8988T (cell line): ENCODE measurements at regions not wholly inside any gene's neighbourhood (a gene's known extent, or its start where the extent isn't known, plus 50 kb on each side); places are given as distances from the start of the nearest gene placed in this dataset.
"Not testable (repeated sequence)": the region's sequence is repeated elsewhere in the genome, so short reads cannot be mapped to it uniquely, and the experiment has no call there.

ENCODE experiments used
- DNase-seq: peaks from one replicate; pipeline ENCODE4 v3.0.0; 2011

DNA sequence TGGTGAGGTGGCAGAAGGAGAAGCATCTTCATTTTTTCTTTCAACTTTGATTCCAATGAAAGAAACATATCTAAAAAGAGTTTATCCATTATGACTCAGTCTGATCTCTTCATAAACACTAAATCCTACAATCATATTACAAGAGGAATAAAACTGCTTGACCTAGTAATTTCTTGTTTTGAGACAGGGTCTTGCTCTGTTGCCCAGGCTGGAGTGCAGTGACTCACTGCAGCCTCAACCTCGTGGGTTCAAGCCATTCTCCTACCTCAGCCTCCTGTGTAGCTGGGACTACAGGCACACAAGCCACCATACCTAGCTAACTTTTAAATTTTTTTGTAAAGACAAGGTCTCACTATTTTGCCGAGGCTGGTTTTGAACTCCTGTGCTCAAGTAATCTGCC is 147.2 kb downstream of the NDUFA12 start:
- no peak for DNase-seq

DNA sequence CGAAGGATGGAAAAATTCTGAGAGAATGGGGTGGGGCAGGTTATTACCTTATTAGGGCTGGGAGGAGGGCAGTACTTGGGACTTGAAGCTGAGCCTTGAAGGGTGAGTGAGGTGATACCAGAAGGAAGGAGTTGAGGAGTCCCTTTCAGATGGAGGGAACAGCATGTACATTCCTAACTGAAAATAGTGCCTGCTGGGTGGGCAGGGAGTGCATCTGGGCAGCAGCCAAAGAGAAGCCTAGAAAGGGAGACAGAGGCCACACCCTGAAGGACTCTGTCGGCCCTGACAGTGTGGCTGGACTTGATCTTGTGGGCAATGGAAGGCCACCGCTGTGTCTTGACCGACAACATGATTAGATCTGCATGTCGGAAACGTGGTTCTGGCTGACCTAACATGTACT is 147.6 kb downstream of the NDUFA12 start:
- DNase-seq, result no peak

DNA sequence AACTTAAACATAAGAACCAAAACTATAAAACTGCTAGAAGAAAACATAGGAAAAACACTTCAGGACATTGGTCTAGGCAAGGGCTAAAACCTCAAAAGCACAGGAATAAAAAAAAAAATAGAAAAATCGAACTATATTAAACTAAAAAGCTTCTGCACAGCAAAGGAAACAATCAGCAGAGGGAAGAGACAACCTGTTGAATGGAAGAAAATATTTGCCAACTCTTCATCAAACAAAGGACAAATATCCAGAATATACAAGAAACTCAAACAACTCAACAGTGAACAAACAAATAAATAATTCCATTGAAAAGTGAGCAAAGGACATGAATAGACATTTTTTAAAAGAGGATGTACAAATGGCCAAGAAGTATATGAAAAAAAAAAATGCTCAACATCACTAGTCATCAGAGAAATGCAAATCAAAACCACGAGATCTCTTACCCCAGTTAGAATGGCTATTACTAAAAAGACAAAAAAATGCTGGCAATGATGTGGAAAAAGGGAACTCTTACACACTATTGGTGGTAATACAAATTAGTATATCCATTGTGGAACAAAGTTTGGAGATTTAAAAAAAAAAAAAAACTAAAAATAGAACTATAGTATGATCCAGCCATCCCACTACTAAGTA is 152.0 kb downstream of the NDUFA12 start:
- no peak for DNase-seq

DNA sequence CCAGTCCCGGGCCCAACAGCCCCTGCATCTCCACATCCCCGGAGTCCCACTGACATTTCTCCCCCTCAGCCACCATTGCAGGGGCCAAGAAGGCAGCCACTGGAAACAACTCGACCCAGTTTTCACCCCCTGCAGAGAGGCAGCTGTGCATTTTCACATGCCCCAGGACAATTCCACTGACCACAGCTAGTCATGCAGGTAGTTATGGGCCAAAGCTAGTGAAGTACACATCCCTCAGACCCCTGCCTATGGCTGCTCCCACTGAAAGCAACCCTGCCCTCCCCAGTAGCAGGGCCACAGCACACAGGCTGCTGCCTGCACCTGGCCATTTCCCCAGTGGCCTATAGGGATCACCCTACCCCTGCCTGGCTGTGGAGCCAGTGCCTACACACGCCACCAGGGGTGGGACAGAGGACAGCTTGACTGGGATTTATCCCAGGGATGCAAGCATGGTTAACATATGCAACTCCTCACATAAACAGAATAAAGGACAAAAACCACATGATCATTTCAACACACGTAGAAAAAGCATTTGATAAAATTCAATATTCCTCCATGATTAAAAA is 154.0 kb downstream of the NDUFA12 start:
- no peak for DNase-seq

DNA sequence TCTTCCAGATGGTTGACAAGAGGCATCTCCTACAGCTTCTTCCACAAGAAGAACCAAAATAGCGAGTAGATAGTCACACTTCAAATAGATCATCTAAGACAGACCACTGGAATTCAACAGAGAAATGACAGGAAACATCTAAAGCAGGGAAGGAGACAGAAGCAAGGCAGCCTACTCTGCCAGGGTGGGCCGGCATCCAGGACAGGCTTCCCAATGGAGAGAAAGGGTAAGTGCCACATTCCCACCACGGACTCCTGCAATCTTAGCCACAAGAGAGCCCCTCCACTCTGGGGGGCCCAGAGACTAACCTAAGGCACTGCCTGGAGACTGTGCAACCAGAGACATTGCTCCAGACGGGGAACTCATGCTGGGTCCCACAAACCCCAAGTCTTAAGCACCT is 154.5 kb downstream of the NDUFA12 start:
- no peak for DNase-seq

DNA sequence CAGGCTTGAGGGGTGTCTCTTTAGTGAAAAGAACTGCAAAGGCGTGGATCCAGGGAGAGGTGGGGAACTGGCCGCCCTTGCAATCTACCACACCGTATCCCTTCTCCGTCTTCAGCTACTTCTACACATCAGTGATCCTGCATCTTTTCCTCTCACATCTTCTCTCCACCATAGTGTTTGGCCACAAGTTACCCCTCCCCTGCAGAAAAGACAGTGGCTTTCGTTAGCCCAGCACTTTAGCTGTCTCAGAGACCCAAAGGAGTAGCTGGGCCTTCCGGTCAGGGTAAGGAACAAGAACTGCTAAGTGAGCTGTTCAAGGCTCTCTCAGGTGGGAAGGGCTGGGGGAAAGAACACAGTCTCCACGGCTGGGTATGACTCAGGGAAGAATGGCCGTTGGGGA is 158.4 kb downstream of the NDUFA12 start:
- DNase-seq, result no peak

DNA sequence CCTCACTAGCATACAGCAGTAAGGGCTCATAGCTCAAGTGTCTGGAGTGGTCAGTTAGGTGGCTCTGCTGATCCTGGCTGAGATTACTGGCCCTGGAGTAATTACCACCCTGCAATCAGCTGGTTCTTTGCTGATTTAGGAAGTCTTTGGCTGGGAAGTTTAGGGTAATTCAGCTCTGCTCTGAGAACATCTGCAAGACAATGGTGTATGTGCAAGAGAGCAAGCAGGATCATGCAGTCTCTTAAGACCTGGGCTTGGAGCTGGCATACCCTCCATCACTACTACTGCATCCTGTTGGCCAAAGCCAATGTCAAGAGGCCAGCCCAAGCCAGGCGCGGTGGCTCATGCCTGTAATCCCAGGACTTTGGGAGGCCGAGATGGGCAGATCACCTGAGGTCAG is 159.0 kb downstream of the NDUFA12 start:
- DNase-seq, result no peak

DNA sequence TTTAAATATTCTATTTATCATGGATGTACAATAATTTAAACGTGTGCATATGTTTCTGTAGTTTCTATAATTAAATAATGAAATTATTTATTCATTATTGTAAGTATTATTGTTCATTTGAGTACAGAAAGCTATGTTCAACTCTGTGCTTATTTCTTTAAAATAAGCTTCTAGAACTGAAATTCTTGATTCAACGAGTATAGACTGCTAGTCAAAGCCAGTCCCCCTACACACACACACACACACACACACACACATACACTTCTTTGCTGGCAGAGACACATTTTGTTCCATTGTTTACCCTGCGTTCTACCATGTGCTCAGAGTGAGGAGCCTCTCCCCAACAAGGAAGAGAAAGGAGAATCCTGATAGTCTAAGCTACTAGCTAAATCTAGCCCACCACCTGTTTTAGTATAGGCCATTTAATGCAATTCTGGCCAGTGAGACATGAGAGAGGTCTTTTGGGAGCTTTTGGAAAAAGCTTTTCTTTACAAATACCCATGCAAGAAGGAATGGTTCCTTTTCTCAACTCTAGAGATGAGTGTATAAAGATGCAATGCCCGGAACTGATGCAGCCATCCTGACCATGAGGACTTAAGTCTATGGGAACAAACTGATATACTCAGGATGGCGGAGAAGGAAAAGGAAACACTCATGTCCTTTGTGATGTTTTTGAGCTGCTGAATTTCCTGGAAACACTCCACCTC is 161.4 kb downstream of the NDUFA12 start:
- DNase-seq, result no peak

DNA sequence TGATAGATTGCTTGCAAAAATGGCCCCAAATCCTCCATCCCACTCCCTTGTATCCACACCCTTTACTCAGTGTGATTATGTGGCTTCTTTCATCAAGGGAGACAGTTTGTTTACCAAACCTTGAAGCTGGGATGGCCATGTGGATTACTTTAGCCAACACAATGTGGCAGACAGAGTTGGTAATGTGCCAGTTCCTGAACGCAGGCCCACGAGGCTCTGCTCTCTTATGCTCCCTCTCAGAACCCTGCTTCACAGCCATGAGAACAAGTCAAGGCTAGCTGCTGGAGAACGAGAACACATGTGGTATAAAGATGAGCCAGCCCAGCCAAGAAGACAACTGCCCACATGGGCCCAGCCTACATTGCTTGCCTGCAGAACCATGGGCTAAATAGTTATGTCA is 162.3 kb downstream of the NDUFA12 start:
- no peak for DNase-seq

DNA sequence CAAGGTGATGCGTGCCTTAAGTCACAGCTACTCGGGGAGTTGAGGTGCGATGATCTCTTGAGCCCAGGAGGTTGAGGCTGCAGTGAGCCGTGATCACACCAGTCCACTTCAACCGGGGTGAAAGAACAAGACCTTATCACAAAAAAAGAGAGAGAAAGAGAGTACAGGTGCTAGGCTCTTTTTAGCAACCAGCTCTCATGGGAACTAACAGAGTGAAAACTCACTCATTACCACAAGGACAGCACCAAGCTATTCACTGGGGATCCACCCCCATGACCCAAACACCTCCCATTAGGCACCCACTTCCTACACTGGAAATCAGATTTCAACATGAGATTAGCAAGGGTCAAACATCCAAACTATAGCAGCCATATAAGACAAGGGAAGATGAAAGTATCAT is 164.2 kb downstream of the NDUFA12 start:
- no peak for DNase-seq

DNA sequence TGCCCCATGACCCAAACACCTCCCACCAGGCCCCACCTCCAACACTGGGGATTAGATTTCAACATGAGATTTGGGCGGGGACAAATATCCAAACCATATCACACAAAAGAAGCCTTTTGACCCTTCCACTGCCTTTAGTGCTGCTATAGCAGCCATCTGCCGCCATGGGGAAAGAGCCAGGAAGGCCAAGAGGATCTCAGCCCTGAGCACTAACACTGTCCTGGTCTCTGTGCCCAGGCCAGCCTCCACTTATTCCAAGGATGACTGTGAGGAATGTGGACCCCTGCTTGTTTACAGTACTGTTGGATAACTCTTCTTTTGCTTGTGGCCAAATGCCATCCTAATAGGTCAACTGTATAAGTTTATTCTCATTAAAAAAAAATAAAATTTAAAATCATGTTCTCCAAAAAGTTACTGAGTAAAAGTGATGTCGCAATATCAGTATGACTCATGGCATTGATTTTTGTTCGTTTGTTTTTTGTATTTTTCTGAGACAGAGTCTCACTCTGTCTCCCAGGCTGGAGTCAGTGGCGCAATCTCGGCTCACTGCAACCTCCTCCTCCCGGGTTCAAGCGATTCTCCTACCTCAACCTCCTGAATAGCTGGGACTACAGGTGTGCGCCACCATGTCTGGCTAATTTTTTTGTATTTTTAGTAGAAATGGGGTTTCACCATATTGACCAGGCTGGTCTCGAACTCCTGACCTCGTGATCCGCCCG is 166.4 kb downstream of the NDUFA12 start:
- DNase-seq, result not testable (repeated sequence)

DNA sequence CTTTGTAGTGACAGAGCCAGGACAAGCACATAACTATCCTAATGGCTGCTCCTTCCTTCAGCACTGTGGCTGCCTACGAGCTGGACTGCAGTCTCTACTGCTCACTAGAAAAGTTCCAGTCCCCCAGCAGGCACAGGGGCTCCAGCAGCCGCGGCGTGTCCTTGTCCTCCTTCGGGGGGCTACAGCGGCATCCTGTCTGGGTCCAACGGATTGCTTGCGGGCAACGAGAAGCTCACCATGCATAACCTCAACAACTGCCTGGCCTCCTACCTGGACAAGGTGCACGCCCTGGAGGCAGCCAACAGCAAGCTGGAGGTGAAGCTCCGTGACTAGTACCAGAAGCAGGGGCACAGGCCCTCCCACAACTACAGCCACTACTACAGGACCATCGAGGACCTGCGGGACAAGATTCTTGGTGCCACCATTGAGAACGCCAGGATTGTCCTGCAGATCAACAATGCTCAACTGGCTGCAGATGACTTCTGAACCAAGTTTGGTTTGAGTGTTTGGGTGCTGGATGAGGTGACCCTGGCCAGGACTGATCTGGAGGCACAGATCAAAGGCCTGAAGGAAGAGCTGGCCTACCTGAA is 169.4 kb downstream of the NDUFA12 start:
- DNase-seq, result no peak

DNA sequence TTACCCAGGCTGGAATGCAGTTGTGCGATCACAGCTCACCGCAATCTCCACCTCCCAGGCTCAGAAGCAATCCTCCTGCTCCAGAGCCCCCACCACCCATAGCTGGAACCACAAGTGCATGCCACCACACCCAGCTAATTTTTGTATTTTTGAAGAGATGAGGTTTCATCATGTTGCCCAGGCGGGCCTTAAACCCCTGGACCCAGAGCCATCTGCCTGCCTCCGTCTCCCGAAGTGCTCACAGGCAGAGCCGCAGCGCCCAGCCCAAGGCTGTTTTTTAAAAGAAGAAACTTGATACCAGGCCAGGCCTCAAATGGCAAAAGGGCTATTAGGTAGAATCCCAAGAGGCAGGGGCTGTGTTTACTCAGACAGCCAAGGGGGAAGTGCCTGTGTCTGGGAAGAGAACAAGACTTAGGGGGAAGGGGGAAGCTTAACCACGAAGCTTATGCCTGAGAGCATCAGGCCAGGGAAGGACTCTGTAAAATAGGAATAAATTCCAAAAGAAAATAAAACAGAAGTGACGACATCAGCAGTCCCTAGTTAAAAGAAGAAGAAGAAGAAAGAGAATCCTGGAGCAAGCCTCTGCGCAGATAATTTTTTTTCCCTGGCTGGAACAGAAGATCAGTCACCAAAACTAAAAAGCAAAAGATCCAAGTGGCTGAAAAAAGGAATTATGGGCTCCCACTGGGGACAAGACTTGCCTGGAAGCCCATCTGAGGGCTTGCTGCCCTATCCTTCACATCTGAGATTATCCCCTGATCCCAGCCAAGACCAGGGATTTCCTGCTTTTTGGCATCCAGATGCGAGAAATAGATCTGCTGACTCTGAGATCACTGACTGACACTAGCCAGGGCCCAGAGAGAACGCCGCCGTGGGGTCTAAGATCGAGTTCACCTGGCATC is 170.5 kb downstream of the NDUFA12 start:
- no peak for DNase-seq

DNA sequence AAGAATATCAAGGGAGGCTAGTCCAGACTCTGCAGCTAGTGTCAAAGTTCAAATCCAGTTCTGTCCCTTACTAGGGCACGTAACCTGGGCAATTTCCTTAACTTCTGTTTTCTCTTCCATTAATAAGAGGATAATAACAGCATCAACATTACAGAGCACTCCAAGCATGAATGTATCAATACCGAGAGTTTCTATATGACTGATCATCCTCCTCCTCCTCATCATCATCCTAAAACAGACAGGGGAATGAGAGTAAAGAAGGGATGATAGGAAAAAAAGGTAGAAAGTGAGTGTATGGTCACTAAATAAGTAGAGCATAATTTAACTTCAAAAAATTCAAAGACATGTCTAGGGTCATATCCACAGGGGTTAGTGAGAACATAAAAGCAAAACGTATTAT is 171.4 kb downstream of the NDUFA12 start:
- DNase-seq, result no peak

DNA sequence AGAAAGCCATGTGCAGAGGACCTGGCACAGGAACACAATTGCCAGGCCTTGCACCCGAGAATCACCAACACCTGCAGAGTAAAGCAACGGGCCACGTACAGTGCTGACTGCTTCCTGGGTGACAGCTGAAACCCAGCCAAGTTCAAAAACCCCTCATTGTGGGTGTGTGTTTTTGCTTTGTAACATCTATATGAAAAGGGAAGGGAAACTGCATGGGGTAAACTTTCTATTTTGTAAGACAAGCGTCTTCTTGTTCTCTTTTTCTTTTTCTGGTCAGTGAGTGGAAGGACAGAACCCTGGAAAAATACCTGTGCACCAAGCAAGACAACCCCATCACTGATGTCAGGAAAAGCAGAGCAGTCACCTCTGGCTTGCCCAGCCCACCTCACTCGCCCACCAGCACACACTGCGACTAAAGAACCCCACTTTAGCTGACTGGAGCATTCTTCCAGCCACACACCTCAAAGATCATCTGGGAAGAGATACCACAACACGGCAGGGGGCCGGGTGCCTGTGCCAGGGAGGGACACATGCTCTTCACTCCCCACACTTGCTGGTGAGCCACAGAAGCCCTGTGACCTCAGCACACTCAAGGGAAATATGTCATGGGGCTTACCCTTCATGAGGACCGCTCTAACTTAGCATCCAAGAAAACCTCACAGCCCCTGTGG is 172.3 kb downstream of the NDUFA12 start:
- DNase-seq, result no peak

DNA sequence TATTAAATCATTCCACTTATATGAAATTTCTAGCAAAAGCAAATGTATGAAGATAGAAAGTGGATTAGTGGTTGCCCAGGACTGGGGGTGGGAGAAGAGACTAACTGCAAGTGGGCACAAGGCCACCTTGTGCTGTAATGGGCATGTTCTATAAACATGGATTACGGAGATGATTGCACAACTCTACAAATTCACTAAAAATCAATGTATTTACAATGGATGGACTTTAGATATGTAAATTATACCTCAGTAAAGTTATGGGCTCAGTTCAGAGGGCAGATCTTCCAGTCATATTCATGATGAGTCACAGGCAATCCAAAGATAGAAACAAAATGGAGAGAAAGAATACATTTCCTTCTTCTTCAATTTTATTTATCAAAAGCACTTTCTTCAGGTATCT is 173.9 kb downstream of the NDUFA12 start:
- DNase-seq, result no peak

DNA sequence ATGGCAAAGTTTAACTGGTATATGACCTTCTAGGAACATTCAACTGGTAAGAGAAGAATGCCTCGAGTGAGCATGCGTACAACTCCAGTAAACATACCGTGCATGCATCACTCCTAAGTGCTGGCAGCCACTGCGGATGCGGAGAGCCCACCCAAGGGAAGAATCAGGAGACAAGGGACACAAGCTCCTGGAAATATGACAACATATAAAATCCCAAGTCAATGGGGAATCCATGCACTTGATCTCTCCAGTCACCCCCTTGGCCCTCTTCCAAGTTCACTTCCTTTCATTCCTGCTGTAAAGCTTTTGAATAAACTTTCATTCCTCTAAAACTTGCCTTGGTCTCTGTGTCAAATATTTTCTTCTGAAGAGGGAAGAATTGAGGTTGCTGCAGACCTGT is 168.7 kb upstream of the TMCC3 start:
- DNase-seq, result no peak

DNA sequence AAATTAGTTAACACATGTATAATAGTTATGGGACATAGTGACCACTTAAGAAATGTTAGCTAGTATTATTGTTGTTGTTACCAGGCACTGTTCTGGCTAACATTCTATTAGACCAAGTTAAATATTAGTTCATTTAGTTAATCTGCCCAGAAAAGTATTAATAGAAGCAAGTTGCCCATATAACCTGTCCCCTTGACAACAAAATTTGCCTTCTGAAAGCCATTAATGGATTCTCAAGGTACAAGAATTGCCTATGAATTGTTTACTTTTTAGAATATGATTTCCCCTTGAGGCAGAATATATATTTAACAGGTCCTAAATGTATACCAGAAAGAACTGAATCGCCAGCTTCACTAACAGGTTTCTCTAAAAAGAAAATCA is 167.3 kb upstream of the TMCC3 start:
- no peak for DNase-seq

DNA sequence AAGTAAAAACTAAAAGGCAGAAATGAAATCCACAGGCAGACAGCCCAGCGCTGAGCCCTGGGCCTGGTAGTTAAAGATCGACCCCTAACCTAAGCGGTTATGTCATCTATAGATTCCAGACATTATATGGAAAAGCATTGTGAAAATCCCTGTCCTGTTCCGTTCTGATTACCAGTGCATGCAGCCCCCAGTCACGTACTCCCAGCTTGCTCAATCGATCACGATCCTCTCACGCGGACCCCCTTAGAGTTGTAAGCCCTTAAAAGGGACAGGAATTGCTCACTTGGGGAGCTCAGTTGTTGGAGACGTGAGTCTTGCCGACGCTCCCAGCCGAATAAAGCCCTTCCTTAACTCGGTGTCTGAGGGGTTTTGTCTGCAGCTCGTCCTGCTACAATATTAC is 166.8 kb upstream of the TMCC3 start:
- not testable (repeated sequence) for DNase-seq

DNA sequence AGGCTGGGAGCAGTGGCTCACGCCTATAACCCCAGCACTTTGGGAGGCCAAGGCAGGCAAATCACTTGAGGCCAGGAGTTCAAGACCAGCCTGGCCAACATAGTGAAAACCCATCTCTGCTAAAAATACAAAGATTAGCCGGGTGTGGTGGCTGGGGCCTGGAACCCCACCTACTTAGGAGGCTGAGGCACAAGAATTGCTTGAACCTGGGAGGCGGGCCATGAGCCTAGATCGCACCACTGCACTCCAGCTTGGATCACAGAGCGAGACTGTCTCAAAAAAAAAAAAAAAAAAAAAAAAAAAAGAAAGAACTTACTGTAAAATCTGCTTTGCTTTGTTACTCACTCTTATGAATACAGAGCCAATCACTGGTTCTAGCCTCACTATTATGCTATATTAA is 166.4 kb upstream of the TMCC3 start:
- not testable (repeated sequence) for DNase-seq

DNA sequence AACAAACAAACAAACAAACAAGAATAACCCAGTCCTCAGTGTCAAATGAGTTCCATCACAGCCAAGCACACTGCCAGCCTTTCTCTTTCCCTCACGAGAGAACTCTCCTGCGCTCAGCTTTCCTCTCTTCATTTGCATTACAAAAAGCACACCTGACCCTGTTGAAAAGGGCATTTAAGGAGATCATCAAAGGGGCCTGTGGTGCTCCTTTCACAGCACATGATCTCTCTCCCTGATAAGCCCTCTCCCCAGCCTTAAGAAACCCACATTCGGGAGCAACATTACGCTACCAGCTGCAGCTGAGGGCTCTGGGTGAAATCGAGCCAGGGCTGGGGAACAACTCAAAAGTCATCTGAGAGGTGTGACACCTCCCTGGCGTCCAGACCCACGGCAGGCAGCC is 165.6 kb upstream of the TMCC3 start:
- no peak for DNase-seq

DNA sequence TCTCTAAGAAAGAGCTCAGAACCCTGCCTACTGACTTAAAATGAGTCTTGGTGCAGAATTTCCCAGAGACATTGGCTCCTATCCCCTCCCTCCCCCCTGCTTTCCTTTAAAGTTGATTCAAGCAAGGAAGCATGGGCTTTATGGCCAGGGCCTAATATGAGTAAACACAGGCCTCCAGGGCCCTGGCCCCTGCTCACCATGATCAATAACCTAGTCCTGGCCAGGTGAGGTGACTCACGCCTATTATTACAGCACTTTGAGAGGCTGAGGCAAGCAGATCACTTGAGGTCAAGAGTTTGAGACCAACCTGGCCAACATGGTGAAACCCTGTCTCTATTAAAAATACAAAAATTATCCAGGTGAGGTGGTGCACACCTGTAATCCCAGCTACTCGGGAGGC is 165.1 kb upstream of the TMCC3 start:
- no peak for DNase-seq
